Central memory CD4-positive, alpha-beta T cell (primary cell): ENCODE measurements at regions not wholly inside any gene's neighbourhood (a gene's known extent, or its start where the extent isn't known, plus 50 kb on each side); places are given as distances from the start of the nearest gene placed in this dataset.

Source experiments
- DNase-seq: peaks from one replicate; pipeline ENCODE4 v3.0.0; 2022

- no peak for DNase-seq
These were observed 894.0 kb upstream of the FRG1 start for GRCh38 chr4:189046642-189047041.

- no peak for DNase-seq
These were observed 892.6 kb upstream of the FRG1 start for GRCh38 chr4:189048119-189048518.

GRCh38 chr4:189049682-189050081 lies 891.0 kb upstream of the FRG1 start:
- DNase-seq: no peak

- DNase-seq: no peak
These were observed 890.0 kb upstream of the FRG1 start for GRCh38 chr4:189050643-189051042.

GRCh38 chr4:189053621-189054020 lies 887.1 kb upstream of the FRG1 start:
- DNase-seq: no peak

- DNase-seq: no peak
These were observed 880.6 kb upstream of the FRG1 start for GRCh38 chr4:189060104-189060503.

- no peak for DNase-seq
These were observed 878.4 kb upstream of the FRG1 start for GRCh38 chr4:189062047-189062820.

- no peak for DNase-seq
These were observed 870.9 kb upstream of the FRG1 start for GRCh38 chr4:189069772-189070171.

- no peak for DNase-seq
These were observed 869.4 kb upstream of the FRG1 start for GRCh38 chr4:189071241-189071640.

GRCh38 chr4:189073739-189074138 lies 866.9 kb upstream of the FRG1 start:
- no peak for DNase-seq

GRCh38 chr4:189081826-189082225 lies 858.8 kb upstream of the FRG1 start:
- no peak for DNase-seq

GRCh38 chr4:189083769-189084168 lies 856.9 kb upstream of the FRG1 start:
- no peak for DNase-seq

GRCh38 chr4:189084671-189085070 lies 856.0 kb upstream of the FRG1 start:
- DNase-seq: no peak

GRCh38 chr4:189087971-189088370 lies 852.7 kb upstream of the FRG1 start:
- no peak for DNase-seq

- DNase-seq: no peak
These were observed 851.9 kb upstream of the FRG1 start for GRCh38 chr4:189088780-189089179.

- DNase-seq: no peak
These were observed 850.4 kb upstream of the FRG1 start for GRCh38 chr4:189090174-189090814.

- no peak for DNase-seq
These were observed 848.1 kb upstream of the FRG1 start for GRCh38 chr4:189092581-189092980.

GRCh38 chr4:189096108-189096507 lies 844.6 kb upstream of the FRG1 start:
- no peak for DNase-seq

- DNase-seq: no peak
These were observed 844.0 kb upstream of the FRG1 start for GRCh38 chr4:189096717-189097116.

- no peak for DNase-seq
These were observed 841.6 kb upstream of the FRG1 start for GRCh38 chr4:189098932-189099696.

GRCh38 chr4:189113389-189113888 lies 827.2 kb upstream of the FRG1 start:
- no peak for DNase-seq

- no peak for DNase-seq
These were observed 823.2 kb upstream of the FRG1 start for GRCh38 chr4:189117426-189117825.

- DNase-seq: no peak
These were observed 819.3 kb upstream of the FRG1 start for GRCh38 chr4:189121336-189121735.
